Activated naive CD4-positive, alpha-beta T cell treated with anti-CD3 and anti-CD28 coated beads, Interleukin-2, amount 10 ng/mL, durations not matched to agents 7 days and 5 days (primary cell): ENCODE measurements at regions not wholly inside any gene's neighbourhood (a gene's known extent, or its start where the extent isn't known, plus 50 kb on each side); places are given as distances from the start of the nearest gene placed in this dataset.

Experiments
- CTCF ChIA-PET: fragments of 350-600 bp; sonication (Branson Sonifier 250); formaldehyde crosslinking; loops from one replicate; lab custom pipeline; 2021; ENCODE audit warnings: antibody characterized with exemption; lab: Charles Lee
- DNase-seq: peaks from one replicate; pipeline ENCODE4 v3.0.0-alpha.2; 2020
- H3K27ac Mint-ChIP-seq: one replicate; pipeline ENCODE4 v1.8.0; 2021; ENCODE audit warnings: mild to moderate bottlenecking, moderate library complexity, mixed read lengths
- H3K27me3 Mint-ChIP-seq: one replicate; pipeline ENCODE4 v1.8.0; 2021; ENCODE audit warnings: mild to moderate bottlenecking, mixed read lengths
- H3K36me3 Mint-ChIP-seq: one replicate; pipeline ENCODE4 v1.8.0; 2021; ENCODE audit warnings: mixed read lengths
- H3K4me1 Mint-ChIP-seq: one replicate; pipeline ENCODE4 v1.8.0; 2021; ENCODE audit warnings: mixed read lengths
- H3K4me3 Mint-ChIP-seq: one replicate; pipeline ENCODE4 v1.8.0; 2021; ENCODE audit warnings: mild to moderate bottlenecking, moderate library complexity, mixed read lengths
- H3K9me3 Mint-ChIP-seq: one replicate; pipeline ENCODE4 v1.8.0; 2021; ENCODE audit warnings: mixed read lengths

DNA sequence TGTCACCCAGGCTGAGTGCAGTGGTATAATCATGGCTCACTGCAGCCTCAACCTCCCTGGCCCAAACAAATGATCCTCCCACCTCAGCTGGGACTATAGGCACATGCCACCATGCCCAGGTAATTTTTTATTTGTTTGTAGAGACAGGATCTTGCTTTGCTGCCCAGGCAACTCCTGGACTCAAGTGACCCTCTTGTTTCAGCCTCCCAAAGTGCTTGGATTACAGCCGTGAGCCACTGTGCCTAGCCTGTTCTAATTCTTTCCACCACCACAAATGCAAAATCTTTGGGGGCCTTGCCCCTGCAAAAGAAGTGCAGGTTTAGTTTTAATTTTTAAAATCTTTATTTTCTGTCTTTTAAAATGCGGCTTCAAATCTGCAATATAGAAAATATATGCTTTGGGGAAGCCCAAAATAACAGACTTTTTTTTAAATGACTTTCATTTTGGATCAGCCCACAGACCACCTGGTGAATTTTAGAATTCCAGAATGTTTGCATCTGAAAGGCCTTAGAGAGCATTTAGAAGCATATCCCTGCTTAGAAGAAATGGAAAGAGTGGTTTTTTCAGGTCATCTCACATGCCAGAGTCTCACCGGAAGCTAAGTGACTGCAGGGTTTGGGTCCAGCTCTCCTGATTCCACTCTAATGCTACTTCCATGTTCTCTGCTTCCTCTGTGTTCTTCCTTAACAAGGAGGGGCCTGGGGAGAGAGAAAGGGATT lies 111.4 kb upstream of the FER start:
- CTCF ChIA-PET: no interaction called here
- Mint-ChIP-seq H3K27ac (no peak overlapping the region), H3K36me3 (no peaks in the 10 kb centered on the region), H3K27me3 (peaks cover 3% of the 10 kb centered on the region), H3K9me3 (no peaks in the 10 kb centered on the region), H3K4me1 (no peaks in the 10 kb centered on the region), H3K4me3 (no peak overlapping the region)
- DNase-seq: no peak

DNA sequence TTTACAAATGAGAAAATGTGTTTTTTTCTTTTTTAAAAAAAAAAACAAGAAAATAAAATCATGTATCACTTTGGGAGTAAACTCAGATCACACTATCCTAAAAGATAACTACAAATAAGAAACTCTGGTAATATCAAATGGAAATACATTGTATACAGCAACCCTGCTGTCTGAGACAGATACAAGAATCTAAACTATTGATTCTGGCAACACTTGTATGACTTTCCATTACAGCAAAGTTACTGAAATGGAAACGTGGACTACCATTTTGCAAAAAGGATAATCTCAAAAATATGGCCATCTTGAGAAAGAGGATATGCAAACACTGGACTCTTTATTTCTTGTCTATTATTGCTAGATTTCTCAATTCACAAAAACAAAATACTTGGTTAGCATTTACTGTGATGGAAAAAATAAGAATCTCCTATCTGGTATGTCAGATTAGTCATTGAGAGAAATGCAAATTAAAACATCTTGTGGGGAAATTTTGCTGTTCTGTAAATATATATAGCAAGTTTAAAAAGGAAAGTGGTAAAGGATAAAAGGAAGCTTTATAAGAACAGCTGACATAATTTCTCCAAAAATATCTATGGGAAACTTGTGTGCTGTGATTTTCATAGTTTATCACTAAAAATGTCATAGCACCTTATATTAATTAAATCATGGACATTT lies 112.9 kb upstream of the FER start:
- Mint-ChIP-seq H3K4me3 (no peak overlapping the region), H3K9me3 (no peaks in the 10 kb centered on the region), H3K27ac (no peak overlapping the region), H3K4me1 (no peaks in the 10 kb centered on the region), H3K27me3 (peaks cover 3% of the 10 kb centered on the region), H3K36me3 (no peaks in the 10 kb centered on the region)
- CTCF ChIA-PET: no interaction called here
- DNase-seq: no peak

DNA sequence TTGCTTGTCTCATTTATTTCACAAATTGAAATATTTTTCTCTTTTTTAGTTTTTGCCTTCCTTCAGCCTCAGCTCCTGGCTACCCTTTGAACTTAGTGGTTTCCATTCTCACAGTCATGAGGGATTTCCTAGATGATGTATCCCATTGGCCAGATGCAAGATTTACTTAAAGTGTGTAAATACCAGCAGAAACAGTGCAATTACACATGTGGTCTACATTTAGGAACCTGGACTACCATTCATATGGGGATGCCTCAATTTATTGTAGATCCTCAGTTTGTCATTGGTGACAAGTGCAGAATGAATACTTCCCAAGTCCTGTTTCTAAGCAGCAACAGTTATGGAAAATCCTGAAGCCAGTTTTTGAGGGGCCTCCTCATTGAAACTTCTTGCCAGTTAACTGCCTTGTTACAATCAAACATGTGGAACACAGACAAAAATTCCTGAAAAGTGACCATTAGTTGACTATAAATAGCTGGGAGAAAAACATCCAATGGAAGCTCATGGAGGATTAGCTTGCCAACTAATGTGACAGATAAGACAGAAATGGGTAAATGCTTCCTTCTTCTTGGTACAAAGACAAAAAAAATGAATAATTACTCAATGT lies 113.6 kb upstream of the FER start:
- CTCF ChIA-PET: interaction anchor here (0.8 kb wide), 1 partner anchor 8 kb away, joined by 3 read pairs; no protein-coding TSS in a partner anchor
- H3K9me3 Mint-ChIP-seq: no peaks in the 10 kb centered on the region
- no peak for DNase-seq

DNA sequence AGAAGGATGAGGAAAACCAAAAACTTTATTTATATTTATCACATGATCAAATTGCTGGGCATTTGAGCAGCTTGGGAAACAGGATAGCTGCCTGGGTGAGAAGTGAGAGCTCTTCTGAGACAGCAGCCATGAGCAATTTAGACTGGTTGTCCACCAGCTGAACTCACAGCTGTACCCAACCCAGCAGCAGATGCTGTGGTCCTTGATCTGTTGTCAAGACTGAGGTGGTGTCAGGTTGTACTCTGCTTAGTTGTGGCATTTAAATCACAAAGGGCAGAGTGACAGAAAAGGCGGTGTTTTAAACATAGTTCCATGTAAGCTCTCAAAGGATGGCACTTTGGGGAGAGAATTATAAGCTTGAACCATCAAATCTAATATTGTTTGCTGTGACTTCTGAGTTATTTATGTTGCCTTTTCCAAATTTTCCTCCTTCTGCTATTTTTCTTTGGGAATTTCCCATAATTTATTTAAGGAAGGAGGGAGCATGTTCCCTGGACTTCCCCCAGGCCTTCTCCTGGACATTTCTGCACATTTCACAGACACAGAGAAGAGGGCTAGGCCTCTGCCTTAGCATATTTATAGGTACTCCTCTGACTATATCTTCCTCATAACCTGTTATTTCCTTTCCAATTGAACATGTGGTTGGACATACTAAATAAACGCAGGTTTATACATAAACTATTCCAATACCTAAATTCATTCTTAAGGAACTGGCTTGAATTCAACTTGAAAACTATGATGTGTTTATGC lies 117.7 kb upstream of the FER start:
- Mint-ChIP-seq H3K4me3 (no peak overlapping the region), H3K4me1 (no peaks in the 10 kb centered on the region), H3K27me3 (no peaks in the 10 kb centered on the region), H3K9me3 (no peaks in the 10 kb centered on the region), H3K36me3 (no peaks in the 10 kb centered on the region), H3K27ac (no peak overlapping the region)
- no peak for DNase-seq
- CTCF ChIA-PET: interaction anchor here (1.5 kb wide), 1 partner anchor 12 kb away, joined by 3 read pairs; no protein-coding TSS in a partner anchor

More for the DNA sequence above, 113.6 kb upstream of the FER start:
- no peaks in the 10 kb centered on the region for H3K36me3 Mint-ChIP-seq
- peaks cover 3% of the 10 kb centered on the region for H3K27me3 Mint-ChIP-seq
- H3K27ac Mint-ChIP-seq: no peak overlapping the region
- H3K4me1 Mint-ChIP-seq: no peaks in the 10 kb centered on the region
- H3K4me3 Mint-ChIP-seq: no peak overlapping the region

DNA sequence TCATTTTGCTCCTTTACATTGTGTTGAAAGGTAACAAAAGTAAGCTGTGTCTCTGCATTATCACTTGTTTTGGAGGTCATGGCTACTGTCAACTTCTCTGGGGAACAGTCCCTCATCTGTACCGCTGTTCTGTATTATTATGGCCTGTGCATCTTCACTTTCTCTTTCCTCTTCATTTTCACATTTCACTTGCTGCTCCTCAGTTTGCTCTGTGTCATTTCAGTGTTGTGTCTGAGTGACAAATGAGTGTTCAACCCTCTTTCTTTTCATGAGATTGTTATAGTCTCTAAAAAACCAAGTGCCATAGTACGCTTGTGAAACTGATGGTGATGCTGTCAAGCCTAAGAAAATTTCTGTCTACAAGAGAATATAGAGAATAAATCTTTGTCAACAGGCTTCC lies 122.0 kb upstream of the FER start:
- no peak for DNase-seq
- CTCF ChIA-PET: no interaction called here
- Mint-ChIP-seq H3K36me3 (no peaks in the 10 kb centered on the region), H3K9me3 (no peaks in the 10 kb centered on the region), H3K27me3 (no peaks in the 10 kb centered on the region), H3K27ac (no peak overlapping the region), H3K4me3 (no peak overlapping the region), H3K4me1 (no peaks in the 10 kb centered on the region)

DNA sequence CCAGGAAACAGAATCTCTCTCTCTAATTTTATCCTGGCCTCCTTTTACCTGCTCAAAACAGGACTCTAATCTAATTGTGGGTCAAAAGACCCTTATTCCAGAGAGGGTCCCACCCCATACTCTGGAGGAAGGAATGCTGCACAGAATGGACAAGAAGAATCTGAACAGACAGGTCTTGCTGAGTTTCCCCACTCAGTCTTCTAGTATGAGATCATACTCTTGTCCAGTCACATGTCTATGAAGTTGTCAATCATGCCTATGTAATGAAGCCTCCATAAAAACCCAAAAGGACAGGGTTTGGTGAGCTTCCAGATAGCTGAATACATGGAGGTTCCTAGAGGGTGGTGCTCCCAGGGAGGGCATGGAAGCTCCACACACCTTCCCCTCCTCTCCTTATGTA lies 123.9 kb upstream of the FER start:
- no peak overlapping the region for H3K4me3 Mint-ChIP-seq
- DNase-seq: no peak
- H3K9me3 Mint-ChIP-seq: no peaks in the 10 kb centered on the region
- no peak overlapping the region for H3K27ac Mint-ChIP-seq
- CTCF ChIA-PET: no interaction called here
- no peaks in the 10 kb centered on the region for H3K4me1 Mint-ChIP-seq
- no peaks in the 10 kb centered on the region for H3K36me3 Mint-ChIP-seq
- H3K27me3 Mint-ChIP-seq: no peaks in the 10 kb centered on the region

DNA sequence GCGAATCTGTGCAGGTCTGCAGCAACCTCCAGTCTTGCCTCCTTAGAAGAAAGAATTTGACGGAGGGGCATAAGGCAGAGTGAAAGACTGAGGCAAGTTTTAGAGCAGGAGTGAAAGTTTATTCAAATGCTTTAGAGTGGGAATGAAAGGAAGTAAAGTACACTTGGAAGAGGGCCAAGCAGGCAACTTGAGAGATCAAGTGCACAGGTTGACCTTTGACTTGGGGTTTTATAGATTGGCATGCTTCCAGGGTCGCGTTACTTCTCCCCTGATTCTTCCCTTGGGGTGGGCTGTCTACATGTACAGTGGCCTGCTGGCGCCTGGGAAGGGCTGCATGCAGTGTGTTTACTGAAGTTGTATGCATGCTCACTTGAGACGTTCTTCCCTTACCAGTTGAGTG lies 127.2 kb upstream of the FER start:
- Mint-ChIP-seq H3K4me3 (no peak overlapping the region), H3K36me3 (no peaks in the 10 kb centered on the region), H3K4me1 (no peaks in the 10 kb centered on the region), H3K27ac (no peak overlapping the region), H3K9me3 (no peaks in the 10 kb centered on the region), H3K27me3 (no peaks in the 10 kb centered on the region)
- DNase-seq: no peak
- CTCF ChIA-PET: no interaction called here

DNA sequence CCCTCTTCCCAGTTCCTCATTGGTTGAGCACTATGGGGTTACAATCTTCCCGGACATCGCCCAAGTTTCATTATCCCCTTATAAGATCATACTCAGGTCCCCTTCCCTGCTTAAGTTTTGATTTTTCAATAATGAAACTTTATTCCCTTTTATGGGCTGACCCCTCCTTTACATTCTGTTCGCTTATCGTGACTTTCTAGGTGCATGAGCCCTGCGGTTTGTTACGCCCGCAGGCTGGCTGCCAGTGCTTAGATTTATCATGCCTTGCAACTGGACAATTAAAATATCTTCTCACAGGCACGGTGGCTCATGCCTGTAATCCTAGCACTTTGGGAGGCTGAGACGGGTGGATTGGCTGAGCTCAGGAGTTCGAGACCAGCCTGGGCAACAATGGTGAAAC lies 127.9 kb upstream of the FER start:
- no peaks in the 10 kb centered on the region for H3K9me3 Mint-ChIP-seq
- H3K4me1 Mint-ChIP-seq: no peaks in the 10 kb centered on the region
- H3K36me3 Mint-ChIP-seq: no peaks in the 10 kb centered on the region
- CTCF ChIA-PET: no interaction called here
- no peaks in the 10 kb centered on the region for H3K27me3 Mint-ChIP-seq
- H3K4me3 Mint-ChIP-seq: no peak overlapping the region
- DNase-seq: no peak
- no peak overlapping the region for H3K27ac Mint-ChIP-seq

DNA sequence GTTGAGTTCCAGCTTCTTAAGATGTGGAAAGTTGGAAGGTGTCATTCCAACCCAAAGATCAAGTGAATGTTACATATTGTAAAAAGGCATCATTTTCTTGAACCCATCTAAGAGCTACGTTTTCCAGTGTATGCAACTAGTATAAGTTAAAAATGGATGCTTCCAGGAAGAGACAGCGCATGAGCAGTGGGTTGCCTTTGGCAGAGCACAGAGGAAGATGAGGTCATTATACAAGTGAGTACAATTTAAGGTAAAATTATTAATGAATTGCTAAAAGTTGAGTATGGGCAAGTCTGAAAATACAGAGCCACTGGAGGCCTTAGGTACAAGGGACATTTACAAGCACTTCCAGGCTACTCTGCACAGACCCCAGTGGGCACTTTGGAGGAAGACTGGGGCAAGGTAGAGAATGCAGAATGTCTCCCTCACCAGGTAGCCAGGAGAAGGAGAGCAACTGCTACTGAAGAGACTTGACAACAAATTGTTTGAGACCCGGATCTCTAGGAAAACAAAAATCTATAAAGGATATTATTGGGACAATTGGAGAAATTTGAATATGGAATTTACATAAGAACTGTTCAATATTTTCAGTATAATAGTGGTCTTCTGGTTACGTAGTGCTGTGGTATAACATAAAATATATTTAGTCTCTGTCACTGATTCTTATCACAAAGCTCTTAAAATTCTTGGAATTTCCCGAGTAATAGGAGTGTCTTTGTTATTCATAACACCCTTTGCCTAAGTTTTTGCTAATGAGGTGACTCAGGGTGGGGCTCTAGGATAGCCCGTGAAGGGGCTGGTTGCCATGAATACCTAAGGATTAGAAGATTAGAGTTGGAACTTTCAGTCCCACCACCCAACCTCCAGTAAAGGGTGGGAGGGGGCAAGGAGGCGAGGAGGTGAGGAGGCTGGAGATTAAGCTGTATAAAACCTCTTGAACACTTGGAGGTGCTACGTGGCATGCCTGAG lies 129.9 kb upstream of the FER start:
- CTCF ChIA-PET: no interaction called here
- Mint-ChIP-seq H3K9me3 (no peaks in the 10 kb centered on the region), H3K4me3 (no peak overlapping the region), H3K27me3 (no peaks in the 10 kb centered on the region), H3K4me1 (no peaks in the 10 kb centered on the region), H3K27ac (no peak overlapping the region), H3K36me3 (no peaks in the 10 kb centered on the region)
- no peak for DNase-seq

DNA sequence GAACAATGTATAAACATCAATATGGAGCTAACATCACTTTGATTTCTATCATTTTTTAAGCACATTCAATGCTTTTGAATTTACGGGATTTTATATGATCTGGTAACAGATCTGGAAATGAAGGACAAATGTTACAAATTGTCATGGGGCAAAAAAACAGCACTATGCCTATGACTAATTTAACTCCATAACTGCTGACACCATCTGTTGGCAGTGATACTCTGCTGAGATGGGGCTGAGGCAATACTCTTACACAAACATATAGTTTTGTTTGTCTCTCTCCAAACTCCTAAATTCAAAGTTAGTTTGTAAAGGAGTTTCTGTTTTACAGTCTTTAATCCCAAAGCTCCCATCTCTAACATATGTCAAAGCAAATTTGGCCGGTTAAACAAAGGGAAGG lies 132.5 kb upstream of the FER start:
- H3K4me3 Mint-ChIP-seq: no peak overlapping the region
- H3K27me3 Mint-ChIP-seq: no peaks in the 10 kb centered on the region
- H3K4me1 Mint-ChIP-seq: no peaks in the 10 kb centered on the region
- CTCF ChIA-PET: no interaction called here
- H3K27ac Mint-ChIP-seq: no peak overlapping the region
- H3K36me3 Mint-ChIP-seq: no peaks in the 10 kb centered on the region
- no peak for DNase-seq
- H3K9me3 Mint-ChIP-seq: peaks cover 2% of the 10 kb centered on the region

DNA sequence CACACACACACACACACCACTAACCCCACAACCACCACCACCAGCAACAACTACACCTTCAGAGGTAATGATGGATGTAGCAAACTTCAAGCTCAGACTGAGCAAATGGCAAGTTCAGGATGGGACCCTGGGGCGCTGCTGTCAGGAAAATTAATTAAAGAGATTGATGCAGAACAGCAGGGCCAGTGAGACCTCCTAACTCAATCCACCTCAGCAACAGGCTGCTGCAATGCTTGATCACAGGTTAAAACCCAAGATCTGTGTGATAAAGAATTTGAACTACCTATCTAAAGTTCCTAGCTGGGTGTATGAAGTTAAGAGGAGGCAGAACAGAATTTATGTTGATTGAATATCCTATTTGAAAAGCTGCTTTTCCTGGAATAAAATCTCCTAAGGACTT lies 140.3 kb upstream of the FER start:
- Mint-ChIP-seq H3K27me3 (no peaks in the 10 kb centered on the region), H3K27ac (no peak overlapping the region), H3K9me3 (peaks cover 2% of the 10 kb centered on the region), H3K4me3 (no peak overlapping the region), H3K4me1 (no peaks in the 10 kb centered on the region), H3K36me3 (no peaks in the 10 kb centered on the region)
- no peak for DNase-seq
- CTCF ChIA-PET: no interaction called here

DNA sequence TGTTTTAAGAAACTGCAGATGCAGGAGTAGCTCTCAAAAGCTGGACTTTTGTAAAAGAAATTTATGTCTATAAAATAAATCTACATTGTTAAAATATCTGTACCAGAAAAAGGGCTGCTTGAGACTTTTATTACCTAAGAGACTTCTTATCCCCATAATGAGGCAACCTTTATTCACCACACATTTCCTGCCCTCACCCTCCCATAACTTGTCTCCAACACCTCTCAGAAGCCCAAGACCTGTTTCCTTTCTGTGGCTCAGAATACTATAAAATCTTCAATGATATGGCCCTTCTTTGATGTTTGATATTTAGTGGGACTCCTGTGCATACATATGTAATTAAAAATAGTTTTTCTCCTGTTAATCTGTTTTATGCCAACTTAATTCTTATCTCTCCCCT lies 141.5 kb upstream of the FER start:
- H3K4me1 Mint-ChIP-seq: no peaks in the 10 kb centered on the region
- H3K4me3 Mint-ChIP-seq: no peak overlapping the region
- DNase-seq: no peak
- H3K27ac Mint-ChIP-seq: no peak overlapping the region
- no peaks in the 10 kb centered on the region for H3K36me3 Mint-ChIP-seq
- no peaks in the 10 kb centered on the region for H3K9me3 Mint-ChIP-seq
- CTCF ChIA-PET: interaction anchor here (0.8 kb wide), 1 partner anchor 36 kb away, joined by 3 read pairs; no protein-coding TSS in a partner anchor
- H3K27me3 Mint-ChIP-seq: no peaks in the 10 kb centered on the region

DNA sequence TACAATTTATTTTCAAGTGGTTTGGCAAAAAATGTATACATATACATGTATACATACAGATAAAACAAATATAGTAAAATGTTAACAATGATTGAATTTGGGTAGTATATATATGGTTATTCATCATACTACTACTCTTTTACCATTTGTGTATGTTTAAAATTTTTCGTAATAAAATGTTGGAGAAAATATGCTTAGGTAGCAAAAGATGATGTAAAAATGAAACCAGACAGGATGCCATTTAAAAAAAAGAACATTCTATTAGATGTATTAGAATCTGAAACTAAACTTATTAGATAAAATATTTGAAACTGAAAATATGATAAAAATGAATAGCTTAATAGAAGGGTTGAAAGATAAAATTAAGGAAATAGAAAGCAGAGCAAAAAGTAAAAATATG lies 144.9 kb upstream of the FER start:
- no peaks in the 10 kb centered on the region for H3K27me3 Mint-ChIP-seq
- CTCF ChIA-PET: no interaction called here
- H3K36me3 Mint-ChIP-seq: no peaks in the 10 kb centered on the region
- H3K9me3 Mint-ChIP-seq: no peaks in the 10 kb centered on the region
- no peak for DNase-seq
- no peak overlapping the region for H3K27ac Mint-ChIP-seq
- no peaks in the 10 kb centered on the region for H3K4me1 Mint-ChIP-seq
- H3K4me3 Mint-ChIP-seq: no peak overlapping the region
